SK-N-SH (cell line): ENCODE measurements at regions not wholly inside any gene's neighbourhood (a gene's known extent, or its start where the extent isn't known, plus 50 kb on each side); places are given as distances from the start of the nearest gene placed in this dataset.

Source experiments
- CTCF ChIA-PET: fragments of 300-600, 350-600 bp; formaldehyde crosslinking; extraction: SDS; loops from one replicate; lab custom pipeline; 2021; lab: Yijun Ruan, JAX
- POLR2A ChIA-PET: fragments of 350-600 bp; sonication (Branson Sonifier 250); formaldehyde crosslinking; extraction: SDS; loops from one replicate; lab custom pipeline; 2020; ENCODE audit warnings: antibody characterized with exemption, inconsistent platforms; lab: Yijun Ruan, JAX
- DNase-seq: peaks from one replicate; pipeline ENCODE4 v3.0.0; 2012
- H2AFZ ChIP-seq: fragments of 200-600 bp; sonication (generic); 2 replicates; pipeline ENCODE4 v1.8.1; 2016; ENCODE audit warnings: antibody characterized with exemption, mild to moderate bottlenecking, low read depth
- H3F3A ChIP-seq: fragments of 200-600 bp; sonication (generic); replicated peaks from 2 replicates; pipeline ENCODE3; 2016; ENCODE audit warnings: antibody characterized with exemption, mild to moderate bottlenecking; ENCODE audit not compliant: insufficient read depth
- H3K27ac ChIP-seq, 2 experiments: fragments of 200-500 bp in 1 of 2; fragments of 200-600 bp in 1 of 2; sonication (Bioruptor generic) in 1 of 2; sonication (generic), shearing (Covaris generic) in 1 of 2; 2 replicates each; pipeline versions ENCODE4 v1.5.1 to v1.6.1; 2014 to 2016; ENCODE audit warnings: low read depth in 2 of 2, inconsistent platforms in 1 of 2, low read length in 1 of 2, mild to moderate bottlenecking in 1 of 2, mixed read lengths in 1 of 2
- H3K27me3 ChIP-seq: fragments of 200-600 bp; sonication (generic), shearing (Covaris generic); 2 replicates; pipeline ENCODE4 v1.6.1; 2016; ENCODE audit warnings: mixed run types; ENCODE audit not compliant: insufficient read depth
- H3K36me3 ChIP-seq, 2 experiments: fragments of 200-500 bp in 1 of 2; fragments of 200-600 bp in 1 of 2; sonication (Bioruptor generic) in 1 of 2; sonication (generic) in 1 of 2; replicated peaks in 1 of 2; 2 replicates each; pipeline versions ENCODE3 to v1.5.1; 2014 to 2016; ENCODE audit warnings: low read length in 1 of 2, mild to moderate bottlenecking in 1 of 2; ENCODE audit not compliant: insufficient read depth in 2 of 2, control insufficient read depth in 1 of 2
- H3K4me1 ChIP-seq, 2 experiments: fragments of 200-500 bp in 1 of 2; fragments of 200-600 bp in 1 of 2; sonication (Bioruptor generic) in 1 of 2; sonication (generic), shearing (Covaris generic) in 1 of 2; 2 replicates each; pipeline versions ENCODE4 v1.5.1 to v1.6.1; 2014 to 2016; ENCODE audit warnings: low read depth in 1 of 2, low read length in 1 of 2, mixed run types in 1 of 2; ENCODE audit not compliant: insufficient read depth in 2 of 2, control insufficient read depth in 1 of 2
- H3K4me2 ChIP-seq: fragments of 200-600 bp; sonication (generic), shearing (Covaris generic); 2 replicates; pipeline ENCODE4 v1.6.1; 2017; ENCODE audit warnings: mixed run types
- H3K4me3 ChIP-seq, 2 experiments: fragments of 200-500 bp in 1 of 2; fragments of 200-600 bp in 1 of 2; sonication (Bioruptor generic) in 1 of 2; sonication (generic), shearing (Covaris generic) in 1 of 2; 2 replicates each; pipeline versions ENCODE4 v1.5.1 to v1.8.1; 2014 to 2016; ENCODE audit warnings: low read depth in 2 of 2, inconsistent platforms in 1 of 2, low read length in 1 of 2, mild to moderate bottlenecking in 1 of 2, mixed read lengths in 1 of 2, moderate library complexity in 1 of 2
- H3K79me2 ChIP-seq: fragments of 200-600 bp; sonication (generic); 2 replicates; pipeline ENCODE4 v1.8.1; 2017; ENCODE audit warnings: mild to moderate bottlenecking; ENCODE audit not compliant: insufficient read depth
- H3K9ac ChIP-seq: fragments of 200-600 bp; sonication (generic); 2 replicates; pipeline ENCODE4 v1.6.1; 2017; ENCODE audit warnings: mixed run types
- H3K9me2 ChIP-seq: fragments of 200-600 bp; sonication (generic); 2 replicates; pipeline ENCODE4 v1.6.1; 2017; ENCODE audit warnings: mixed run types
- H3K9me3 ChIP-seq: fragments of 200-600 bp; sonication (generic); 2 replicates; pipeline ENCODE4 v1.6.1; 2017; ENCODE audit warnings: mixed run types, mild to moderate bottlenecking, moderate library complexity
- H4K20me1 ChIP-seq: fragments of 200-600 bp; sonication (generic); 2 replicates; pipeline ENCODE4 v1.6.1; 2017; ENCODE audit warnings: mild to moderate bottlenecking, mixed run types; ENCODE audit not compliant: insufficient read depth
- CTCF ChIP-seq: fragments of 200-600 bp; sonication (generic); IDR thresholded peaks from 2 replicates; pipeline ENCODE4 v1.6.1; 2017; ENCODE audit warnings: antibody characterized with exemption, mild to moderate bottlenecking, moderate library complexity
- ELF1 ChIP-seq: IDR thresholded peaks from 2 replicates; pipeline ENCODE4 v1.4.0; 2012
- EP300 ChIP-seq, 2 experiments: IDR thresholded peaks; 2 replicates each; pipeline versions ENCODE4 v1.4.0 to v1.6.1; 2012; ENCODE audit warnings: borderline replicate concordance in 1 of 2, low read depth in 1 of 2, low read length in 1 of 2
- GATA2 ChIP-seq: sonication (generic); formaldehyde crosslinking; IDR thresholded peaks from 2 replicates; pipeline ENCODE4 v1.5.0; 2020; ENCODE audit warnings: mild to moderate bottlenecking, missing genetic modification reagents
- IRF3 ChIP-seq: fragments of 150-350 bp; IDR thresholded peaks from 2 replicates; pipeline ENCODE4 v1.6.1; 2016; ENCODE audit warnings: mild to moderate bottlenecking, low read depth, low read length
- JUND ChIP-seq: IDR thresholded peaks from 2 replicates; pipeline ENCODE4 v1.4.0; 2012
- MAX ChIP-seq: IDR thresholded peaks from 2 replicates; pipeline ENCODE4 v1.4.0; 2012; ENCODE audit warnings: low read depth
- POLR2AphosphoS5 ChIP-seq: IDR thresholded peaks from 2 replicates; pipeline ENCODE4 v1.6.1; 2012; ENCODE audit warnings: low read depth, low read length
- RFX5 ChIP-seq: IDR thresholded peaks from 2 replicates; pipeline ENCODE4 v1.6.1; 2012; ENCODE audit warnings: mild to moderate bottlenecking, improper control_type of control experiment, low read length
- USF2 ChIP-seq: fragments of 150-350 bp; IDR thresholded peaks from 2 replicates; pipeline ENCODE4 v1.6.1; 2017; ENCODE audit warnings: antibody characterized with exemption, low read length, low read depth, borderline replicate concordance
- YY1 ChIP-seq: IDR thresholded peaks from 2 replicates; pipeline ENCODE4 v1.4.0; 2012; ENCODE audit warnings: low read depth, mild to moderate bottlenecking
- ZBTB33 ChIP-seq: IDR thresholded peaks from 2 replicates; pipeline ENCODE4 v1.4.0; 2012; ENCODE audit warnings: low read depth, borderline replicate concordance
- WGBS: methylation state at CpG from one replicate; pipeline ENCODE4 v1.1.6; 2017; ENCODE audit warnings: low lambda C conversion rate; 5-methylcytosine and 5-hydroxymethylcytosine counted together

GRCh38 chr11:122600290-122600689, 55.2 kb upstream of the UBASH3B start:
- H4K20me1 ChIP-seq, result no peaks in the 10 kb centered on the region
- H3K79me2 ChIP-seq, result no peaks in the 10 kb centered on the region
- H3K36me3 ChIP-seq, result no peaks in the 10 kb centered on the region
- no peaks in the 10 kb centered on the region; a peak in 1 of 4 replicates for H3K4me1 ChIP-seq
- ChIA-PET POLR2A (no interaction called here), CTCF (interaction anchor here (1.9 kb wide), 1 partner anchor 181 kb away, joined by 4 read pairs; no protein-coding TSS in a partner anchor)
- no peak overlapping the region for H3K4me3 ChIP-seq
- H3K9me3 ChIP-seq, result no peaks in the 10 kb centered on the region
- H3K4me2 ChIP-seq, result no peak overlapping the region
- no peak overlapping the region for H3K9ac ChIP-seq
- no peak overlapping the region for H3K27ac ChIP-seq
- TF ChIP-seq YY1 (no peak), ELF1 (no peak), EP300 (IDR thresholded peaks at IDR 0.05; ENCODE audit: borderline replicate concordance in 1 of 2, low read depth in 1 of 2, low read length in 1 of 2) (no peak), MAX (no peak), IRF3 (no peak), ZBTB33 (no peak), GATA2 (CRISPR knock-in tag) (no peak), CTCF (no peak), JUND (no peak), POLR2AphosphoS5 (no peak), RFX5 (no peak), USF2 (no peak)
- H2AFZ ChIP-seq, result no peak overlapping the region
- 71% methylated on average over 2 of the region's 2 CpGs for WGBS
- no peaks in the 10 kb centered on the region for H3K9me2 ChIP-seq
- no peaks in the 10 kb centered on the region for H3F3A ChIP-seq
- no peak for DNase-seq
- no peaks in the 10 kb centered on the region for H3K27me3 ChIP-seq
